ENCODE measurements at regions not wholly inside any gene's neighbourhood (a gene's known extent, or its start where the extent isn't known, plus 50 kb on each side); places are given as distances from the start of the nearest gene placed in this dataset.

GRCh38 chr14:50031602-50032313 lies 84.6 kb downstream of the VCPKMT start:
- H3K79me1 ChIP-seq (ENCODE audit: low read depth, low read length) = no peaks in the 10 kb centered on the region
- no peak overlapping the region for H4K91ac ChIP-seq (replicated peaks; ENCODE audit: insufficient read length, low read length)
- H3K18ac ChIP-seq (ENCODE audit: extremely low read depth, low read length) = no peak overlapping the region
- no peaks in the 10 kb centered on the region for H3K36me3 ChIP-seq (ENCODE audit: control insufficient read depth in 2 of 4, insufficient read depth in 4 of 4, low read length in 3 of 4)
- peak overlapping the region; percentile 32; the same call in 1 of the 2 replicates for H2AFZ ChIP-seq (ENCODE audit: low read length)
- no peak overlapping the region for H3K4me2 ChIP-seq (ENCODE audit: insufficient read depth in 1 of 2, low read depth in 2 of 2, low read length in 2 of 2)
- CTCF ChIA-PET (ENCODE audit: partially characterized antibody) = no interaction called here
- H2AK5ac ChIP-seq (ENCODE audit: low read depth, low read length) = no peak overlapping the region
- no peak overlapping the region for H3K14ac ChIP-seq (ENCODE audit: insufficient read length)
- POLR2A ChIA-PET (ENCODE audit: partially characterized antibody) = interaction anchor here (0.7 kb wide), 1 partner anchor 70 kb away, joined by 3 read pairs; no protein-coding TSS in a partner anchor
- H3K4ac ChIP-seq (replicated peaks; ENCODE audit: insufficient read length, low read depth, low read length) = no peak overlapping the region
- no peak for FAIRE-seq
- H3K56ac ChIP-seq (replicated peaks; ENCODE audit: insufficient read length, low read depth, low read length) = no peak overlapping the region
- 87% methylated on average over 4 of the region's 4 CpGs; no CpG with 5 or more reads in 1 of the 2 experiments for WGBS, 2 experiments (ENCODE audit: extremely low coverage in 1 of 2, insufficient coverage in 1 of 2, insufficient read length in 1 of 2, insufficient replicate concordance in 2 of 2, low coverage in 1 of 2, low lambda C conversion rate in 2 of 2, missing lambda C conversion rate in 1 of 2)
- no peak overlapping the region for H3K23ac ChIP-seq (ENCODE audit: insufficient read length)
- H3K79me2 ChIP-seq (ENCODE audit: control insufficient read depth in 1 of 2, insufficient read depth in 2 of 2, low read length in 2 of 2) = no peaks in the 10 kb centered on the region
- H3K9me3 ChIP-seq (ENCODE audit: insufficient read depth in 2 of 2, low read depth in 1 of 2, low read length in 1 of 2) = no peaks in the 10 kb centered on the region
- no peaks in the 10 kb centered on the region for H3K23me2 ChIP-seq (ENCODE audit: low read depth, low read length)
- TF ChIP-seq POLR2A (IDR thresholded peaks at IDR 0.05; ENCODE audit: control extremely low read depth in 1 of 2, low read depth in 2 of 2, low read length in 2 of 2) (no peak), SIRT6 (IDR thresholded peaks at IDR 0.05; ENCODE audit: low read length) (no peak), SRF (IDR thresholded peaks at IDR 0.05; ENCODE audit: low read depth, low read length) (no peak), RXRA (IDR thresholded peaks at IDR 0.05; ENCODE audit: insufficient read depth, low read depth, low read length) (no peak), CREB1 (IDR thresholded peaks at IDR 0.05) (no peak), RNF2 (IDR thresholded peaks at IDR 0.05; ENCODE audit: borderline replicate concordance, low read depth, low read length, missing control alignments, poor library complexity, severe bottlenecking) (no peak), TAF1 (IDR thresholded peaks at IDR 0.05; ENCODE audit: low read depth, low read length) (no peak), USF2 (IDR thresholded peaks at IDR 0.05; ENCODE audit: low read length) (no peak), POLR2AphosphoS5 (IDR thresholded peaks at IDR 0.05; ENCODE audit: low read depth, low read length) (no peak), TEAD4 (IDR thresholded peaks at IDR 0.05; ENCODE audit: low read depth, low read length) (no peak), SAP30 (IDR thresholded peaks at IDR 0.05; ENCODE audit: insufficient read depth, insufficient replicate concordance, low read length) (no peak), EP300 (IDR thresholded peaks at IDR 0.05; ENCODE audit: borderline replicate concordance in 1 of 2, low read depth in 2 of 2, low read length in 2 of 2) (no peak)
- no peak overlapping the region for H3K9ac ChIP-seq (replicated peaks in 1 of 4; ENCODE audit: extremely low read depth in 1 of 4, low read depth in 3 of 4, low read length in 3 of 4)
- no peak for DNase-seq (ENCODE audit: low read depth in 1 of 2, low spot score in 2 of 2)
- no peak overlapping the region for H4K5ac ChIP-seq (ENCODE audit: insufficient read length, low read depth, low read length)
- no peaks in the 10 kb centered on the region for H4K20me1 ChIP-seq (replicated peaks in 1 of 2; ENCODE audit: control insufficient read depth in 1 of 2, insufficient read depth in 2 of 2, low read length in 2 of 2)
- H2BK5ac ChIP-seq (ENCODE audit: low read depth, low read length) = no peak overlapping the region
- no peaks in the 10 kb centered on the region for H3K27me3 ChIP-seq (replicated peaks in 1 of 4; ENCODE audit: control insufficient read depth in 3 of 4, extremely low read depth in 1 of 4, insufficient read depth in 3 of 4, low read length in 3 of 4)
- no peak overlapping the region for H4K8ac ChIP-seq (ENCODE audit: extremely low read depth, insufficient read depth, low read length)
- no peaks in the 10 kb centered on the region for H3K4me1 ChIP-seq (replicated peaks in 1 of 4; ENCODE audit: control insufficient read depth in 3 of 4, insufficient read depth in 4 of 4, low read length in 3 of 4)
- no peak overlapping the region for H2BK15ac ChIP-seq (ENCODE audit: low read length)
- no peak overlapping the region for H2BK12ac ChIP-seq (ENCODE audit: low read depth, low read length)
- H2BK20ac ChIP-seq (ENCODE audit: low read length) = no peak overlapping the region
- H3K4me3 ChIP-seq (ENCODE audit: extremely low read depth in 1 of 4, insufficient read depth in 2 of 4, low read depth in 3 of 4, low read length in 4 of 4) = no peak overlapping the region
- H2BK120ac ChIP-seq (replicated peaks; ENCODE audit: low read depth, low read length) = no peak overlapping the region
- H3K27ac ChIP-seq (ENCODE audit: low read depth, low read length) = no peak overlapping the region

Measured in H1 (cell line).